Inflammatory macrophage treated with lipopolysaccharide for 4 hours (primary cell): ENCODE measurements at regions not wholly inside any gene's neighbourhood (a gene's known extent, or its start where the extent isn't known, plus 50 kb on each side); places are given as distances from the start of the nearest gene placed in this dataset.
"Not testable (repeated sequence)": the region's sequence is repeated elsewhere in the genome, so short reads cannot be mapped to it uniquely, and the experiment has no call there.

ENCODE experiments used
- DNase-seq: peaks from one replicate; pipeline ENCODE4 v3.0.0-alpha.2; 2020

DNA sequence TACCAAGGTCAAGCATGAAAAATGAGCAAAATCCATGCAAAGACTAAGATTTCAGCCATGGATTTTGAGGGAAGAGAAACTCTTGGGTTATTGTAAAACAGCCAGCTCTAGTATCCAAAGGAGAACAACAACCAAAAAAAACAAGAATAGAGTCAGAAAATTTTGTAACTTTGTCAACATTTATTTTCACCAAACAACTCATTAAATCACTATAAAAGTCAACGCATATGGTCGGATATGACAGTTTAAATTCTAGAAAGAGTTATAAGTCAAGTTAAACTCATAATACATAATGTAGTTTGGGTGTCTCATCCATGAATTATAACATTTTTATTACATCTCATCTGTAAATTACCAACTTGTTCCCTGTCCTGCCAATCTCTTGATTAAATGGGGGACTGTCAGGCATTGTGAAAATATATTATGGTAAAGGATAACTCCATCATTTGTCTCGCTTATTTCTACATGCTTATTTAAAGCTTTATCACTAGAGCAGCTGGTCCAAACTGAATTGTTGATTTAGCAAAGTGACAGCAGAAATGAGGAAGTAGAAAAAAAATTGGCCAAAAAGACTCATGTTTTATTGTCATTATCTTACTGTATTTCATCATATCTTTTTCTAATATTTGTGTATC, 224.8 kb upstream of the NOCT start:
- no peak for DNase-seq

DNA sequence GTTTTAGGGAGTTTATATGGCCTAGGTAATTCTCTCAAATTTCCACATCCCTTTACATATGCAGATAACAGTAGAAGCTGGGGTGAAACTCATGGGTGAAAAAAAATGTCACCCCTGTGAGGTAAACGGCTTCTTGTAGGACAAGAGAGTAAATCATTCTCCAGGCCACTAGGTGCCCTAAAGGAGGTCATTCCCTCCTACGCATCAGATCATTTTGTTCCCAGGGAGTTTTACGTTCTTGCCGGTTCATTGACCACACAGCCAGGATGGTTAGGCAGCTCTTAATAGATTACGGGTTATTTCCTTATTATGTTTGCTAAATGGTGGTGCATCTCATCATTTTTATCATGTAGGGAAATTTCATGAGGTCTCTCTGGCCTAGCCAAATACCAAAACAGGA, 225.8 kb upstream of the NOCT start:
- DNase-seq: no peak

DNA sequence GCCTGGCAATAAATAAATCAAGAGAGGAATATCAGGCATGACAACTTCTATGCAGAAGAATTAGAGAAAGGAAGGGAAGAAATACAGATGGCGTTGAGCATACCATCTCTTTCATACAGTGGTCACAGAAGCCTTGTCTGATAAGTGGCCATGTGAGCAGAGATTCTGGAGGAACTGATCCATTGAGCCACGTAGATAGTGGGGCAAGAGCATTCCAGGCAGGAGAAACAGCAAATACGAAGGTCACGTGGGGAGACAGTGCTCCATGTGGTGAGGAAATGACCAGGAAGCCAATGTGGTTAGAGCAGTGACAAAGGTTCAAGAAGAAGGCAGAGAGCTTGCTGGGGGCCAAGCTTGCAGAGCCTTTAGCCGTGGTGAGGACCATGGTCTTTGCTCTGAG, 226.7 kb upstream of the NOCT start:
- no peak for DNase-seq

DNA sequence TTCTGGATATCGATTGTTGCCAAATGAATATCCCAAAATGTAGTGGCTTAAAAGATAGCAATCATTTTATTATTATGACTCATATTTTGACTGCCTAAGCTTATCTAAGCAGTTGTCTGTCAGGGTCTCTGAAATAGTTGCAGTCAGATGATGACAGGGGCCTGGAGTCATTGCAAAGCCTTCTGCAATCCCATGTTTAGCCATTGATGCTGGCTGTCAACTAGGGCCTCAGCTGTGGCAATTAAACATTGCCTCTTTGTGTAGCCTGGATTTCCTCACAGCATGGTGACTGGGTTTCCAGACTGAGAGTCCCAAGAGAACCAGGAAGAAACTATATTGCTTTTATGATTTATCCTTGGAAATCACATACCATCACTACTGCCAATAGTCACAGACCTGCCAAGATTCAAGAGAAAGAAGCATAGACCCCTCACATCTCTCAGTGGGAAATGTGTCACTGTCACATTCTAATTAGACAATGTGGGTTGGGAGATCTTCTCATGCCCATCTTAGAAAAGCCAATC, 227.3 kb upstream of the NOCT start:
- DNase-seq: no peak

DNA sequence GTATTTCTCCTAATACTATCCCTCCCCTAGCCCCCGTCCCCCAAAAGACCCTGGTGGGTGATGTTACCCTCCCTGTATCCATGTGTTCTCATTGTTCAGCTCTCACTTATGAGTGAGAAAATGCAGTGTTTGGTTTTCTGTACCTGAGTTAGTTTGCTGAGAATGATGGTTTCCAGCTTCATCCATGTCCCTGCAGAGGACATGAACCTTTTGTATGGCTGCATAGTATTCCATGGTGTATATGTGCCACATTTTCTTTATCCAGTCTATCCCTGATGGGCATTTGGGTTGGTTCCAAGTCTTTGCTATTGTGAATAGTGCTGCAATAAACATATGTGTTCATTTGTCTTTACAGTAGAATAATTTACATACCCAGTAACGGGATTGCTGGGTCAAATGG, 235.8 kb upstream of the NOCT start:
- not testable (repeated sequence) for DNase-seq

DNA sequence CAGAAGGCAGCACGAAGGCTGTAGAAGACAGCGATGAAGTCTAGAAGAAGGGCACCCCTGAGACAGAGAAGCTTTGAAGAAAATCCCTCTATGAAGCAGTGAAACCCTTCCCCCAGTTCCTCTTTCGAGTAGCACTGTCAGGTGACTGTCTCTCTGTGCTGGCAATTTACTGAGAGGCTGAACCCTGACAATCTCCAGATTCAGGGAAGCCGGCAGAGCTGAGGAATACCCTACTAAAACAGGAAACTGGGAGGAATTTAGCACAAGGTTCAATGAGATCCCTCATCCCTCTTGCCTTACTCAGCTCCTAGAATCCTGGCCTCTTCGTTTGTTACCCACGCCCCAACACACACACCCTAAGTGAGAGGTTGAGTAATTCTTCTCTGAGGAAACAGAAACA, 239.7 kb upstream of the NOCT start:
- DNase-seq: peak; percentile 73

DNA sequence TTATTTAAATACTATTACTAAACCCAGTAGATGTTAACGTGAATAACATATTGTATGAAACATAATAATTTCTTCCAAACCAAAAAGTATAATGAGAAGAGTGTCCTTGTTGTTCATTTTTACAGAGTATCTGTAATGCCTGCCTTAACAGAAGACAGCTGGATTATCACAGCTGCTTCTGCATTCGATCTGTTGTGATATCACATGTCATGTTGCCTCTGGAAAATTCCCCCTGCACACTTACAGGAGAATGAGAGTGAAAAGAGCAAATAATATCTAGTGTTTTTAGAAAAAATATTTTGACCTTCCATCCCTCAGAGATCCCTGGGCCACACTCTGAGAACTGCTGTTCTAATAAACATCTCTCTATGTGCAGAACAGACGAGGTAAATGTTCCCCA, 240.1 kb upstream of the NOCT start:
- DNase-seq: no peak

DNA sequence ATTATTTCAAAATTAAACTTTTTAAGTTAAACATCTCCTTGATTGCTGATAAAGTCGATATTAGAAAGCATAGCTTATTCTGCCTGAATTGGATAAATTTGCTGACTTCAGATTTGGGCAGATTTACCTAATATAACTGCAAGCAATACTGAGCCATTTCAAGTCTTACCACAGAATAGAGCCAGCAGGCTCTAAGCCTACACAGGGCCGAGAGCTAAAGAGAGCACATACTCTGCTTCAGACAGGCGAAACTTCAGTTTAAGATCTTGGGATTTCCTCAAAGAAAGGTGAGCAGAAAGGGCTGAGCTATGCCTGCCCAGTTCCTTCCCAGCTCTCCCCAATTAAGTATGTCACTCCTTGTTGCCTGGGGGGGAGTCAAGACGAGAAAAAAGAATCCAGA, 240.6 kb upstream of the NOCT start:
- no peak for DNase-seq

DNA sequence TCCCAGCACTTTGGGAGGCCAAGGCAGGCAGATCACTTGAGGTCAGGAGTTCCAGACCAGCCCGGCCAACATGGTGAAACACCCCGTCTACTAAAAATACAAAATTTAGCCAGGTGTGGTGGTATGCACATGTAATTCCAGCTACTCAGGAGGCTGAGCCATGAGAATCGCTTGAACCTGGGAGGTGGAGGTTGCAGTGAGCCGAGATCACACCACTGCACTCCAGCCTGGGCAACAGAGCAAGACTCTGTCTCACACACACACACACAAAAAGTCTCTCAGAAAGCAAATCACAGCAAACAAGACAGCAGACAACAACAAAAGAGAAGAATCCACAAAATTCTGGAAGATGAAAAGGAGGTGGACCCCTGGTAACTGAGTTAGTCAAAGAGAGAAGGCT, 241.5 kb upstream of the NOCT start:
- DNase-seq: not testable (repeated sequence)

DNA sequence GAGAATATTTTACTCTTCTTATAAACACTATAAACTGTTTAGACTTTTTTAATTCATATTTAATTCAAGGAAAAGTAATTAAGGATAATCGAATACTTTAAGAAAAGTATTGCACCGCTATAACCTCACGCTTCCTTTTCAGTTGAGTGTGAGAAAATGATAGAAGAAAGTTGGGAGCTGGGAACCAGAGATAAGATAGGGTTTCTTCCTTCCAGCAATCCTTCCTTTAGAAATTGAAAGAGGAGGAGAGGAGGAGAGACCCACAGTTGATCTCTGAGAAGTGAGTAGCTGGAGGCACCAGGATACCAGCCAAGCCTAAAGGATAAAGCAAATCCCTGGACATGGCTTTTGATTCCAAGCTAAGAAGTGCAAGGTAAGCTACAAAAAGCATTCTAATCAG, 242.3 kb upstream of the NOCT start:
- DNase-seq: no peak

DNA sequence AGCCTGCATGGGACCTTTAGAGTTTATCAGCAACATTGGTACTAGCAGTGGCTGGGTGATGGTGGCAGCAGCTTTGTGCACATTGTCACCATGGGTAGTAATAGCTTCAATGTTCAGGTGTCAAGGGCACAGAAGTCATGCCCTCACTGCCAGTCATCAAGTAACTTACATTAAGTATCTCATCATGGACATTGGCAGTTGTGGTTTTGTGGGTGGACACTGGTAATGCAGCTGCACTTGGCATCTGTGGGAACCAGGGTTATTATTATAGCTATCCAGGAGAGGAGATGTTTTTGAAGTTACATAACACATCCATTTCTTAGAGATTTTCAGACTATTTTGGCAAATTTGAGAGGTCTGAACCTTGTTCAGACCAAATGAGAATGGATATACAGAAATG, 243.2 kb upstream of the NOCT start:
- DNase-seq: no peak

DNA sequence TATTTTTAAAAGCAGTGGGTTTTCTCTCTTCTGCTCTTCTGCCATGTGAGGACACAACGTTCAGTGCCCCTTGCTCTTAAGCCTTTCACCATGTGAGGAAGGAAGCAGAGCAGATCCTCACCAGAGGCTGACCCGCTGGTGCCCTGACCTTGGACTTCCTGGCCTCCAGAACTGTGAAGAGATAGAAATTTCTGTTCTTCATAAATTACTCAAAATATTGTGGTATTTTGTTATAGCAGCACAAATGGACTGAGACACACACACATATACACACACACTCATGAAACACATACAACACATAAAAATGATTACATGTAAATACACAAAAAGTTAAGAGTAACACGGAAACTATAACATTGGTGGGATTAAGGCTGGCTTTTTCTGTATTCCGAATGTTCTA, 244.8 kb upstream of the NOCT start:
- no peak for DNase-seq

DNA sequence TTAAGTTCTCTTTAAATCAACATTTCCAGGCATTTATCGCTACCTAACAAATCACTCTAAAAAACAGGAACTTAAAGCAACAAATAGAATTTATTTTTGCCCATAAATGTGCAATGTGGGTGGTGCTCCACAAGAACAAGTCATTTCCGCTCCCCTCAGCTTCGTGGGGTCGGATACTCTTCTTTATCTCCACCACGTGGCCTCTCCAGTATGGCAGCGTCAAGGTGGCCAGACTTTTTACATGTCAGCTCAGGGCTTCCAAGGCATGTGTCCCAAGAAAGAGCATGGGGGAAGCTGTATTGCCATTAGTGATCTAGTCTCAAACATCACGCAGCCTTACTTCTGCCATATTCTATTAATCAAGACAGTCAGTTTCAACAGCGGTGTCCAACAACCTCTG, 249.2 kb upstream of the NOCT start:
- DNase-seq: no peak

DNA sequence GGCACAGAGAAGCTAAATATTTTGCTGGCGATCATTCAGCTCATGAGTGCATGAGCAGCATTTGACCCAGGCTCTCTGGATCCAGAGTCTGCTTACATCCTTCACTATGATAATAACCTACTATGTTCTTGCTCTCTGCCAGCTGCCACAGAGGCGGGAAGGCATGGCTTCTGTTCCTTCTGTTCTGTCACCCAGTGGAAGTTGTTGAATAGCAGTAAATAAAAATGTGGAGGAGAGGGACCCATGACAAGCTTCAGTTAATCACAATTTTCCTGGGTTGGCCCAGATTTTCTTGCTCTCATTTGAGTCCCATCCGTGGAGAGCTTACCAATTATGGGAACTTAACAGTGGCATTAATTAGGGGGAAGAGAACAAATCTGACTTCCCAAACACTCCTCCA, 250.1 kb upstream of the NOCT start:
- DNase-seq: no peak

DNA sequence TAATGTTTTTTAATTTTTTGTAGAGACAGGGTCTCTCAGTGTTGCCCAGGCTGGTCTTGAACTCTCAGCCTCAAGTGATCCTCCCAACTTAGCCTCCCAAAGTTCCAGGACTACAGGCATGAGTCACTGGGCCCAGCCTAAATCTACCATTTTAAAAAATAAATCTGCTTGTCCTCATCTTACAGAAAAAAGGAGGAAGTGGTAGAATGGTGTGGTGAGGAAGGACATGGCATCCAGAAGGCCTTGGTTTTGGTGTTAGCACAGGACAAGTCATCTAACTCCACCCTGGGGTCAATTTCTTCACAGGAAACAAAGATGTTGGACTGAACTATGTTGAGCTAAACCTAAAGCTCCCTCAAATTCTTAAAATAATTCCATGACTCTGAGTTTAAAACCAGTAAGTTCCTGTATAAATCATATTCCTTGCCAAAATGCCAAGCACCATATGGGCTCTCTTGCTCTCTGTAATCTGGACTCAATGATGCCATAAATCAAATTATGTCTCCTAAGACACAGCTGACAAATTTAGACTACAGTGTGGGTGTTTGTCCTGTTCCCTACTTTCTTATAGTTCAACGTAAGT, 253.9 kb upstream of the NOCT start:
- DNase-seq: peak; percentile 4

DNA sequence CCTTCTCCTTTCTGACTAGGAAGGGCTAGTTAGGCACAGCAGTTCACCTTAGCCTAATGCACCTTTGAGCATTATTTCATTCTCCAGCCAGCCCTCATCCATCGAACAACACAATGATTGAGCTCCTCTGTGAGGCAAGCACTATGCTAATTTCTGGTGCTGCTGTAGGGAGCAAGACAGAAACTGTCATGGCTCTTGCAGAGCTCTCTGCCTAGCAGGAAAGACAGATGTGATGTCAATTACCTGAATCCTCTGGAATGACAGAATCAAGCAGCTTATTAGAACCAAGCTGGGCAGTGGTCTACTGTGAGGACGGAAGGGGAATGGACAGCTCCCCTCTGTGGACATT, 256.1 kb upstream of the NOCT start:
- no peak for DNase-seq

DNA sequence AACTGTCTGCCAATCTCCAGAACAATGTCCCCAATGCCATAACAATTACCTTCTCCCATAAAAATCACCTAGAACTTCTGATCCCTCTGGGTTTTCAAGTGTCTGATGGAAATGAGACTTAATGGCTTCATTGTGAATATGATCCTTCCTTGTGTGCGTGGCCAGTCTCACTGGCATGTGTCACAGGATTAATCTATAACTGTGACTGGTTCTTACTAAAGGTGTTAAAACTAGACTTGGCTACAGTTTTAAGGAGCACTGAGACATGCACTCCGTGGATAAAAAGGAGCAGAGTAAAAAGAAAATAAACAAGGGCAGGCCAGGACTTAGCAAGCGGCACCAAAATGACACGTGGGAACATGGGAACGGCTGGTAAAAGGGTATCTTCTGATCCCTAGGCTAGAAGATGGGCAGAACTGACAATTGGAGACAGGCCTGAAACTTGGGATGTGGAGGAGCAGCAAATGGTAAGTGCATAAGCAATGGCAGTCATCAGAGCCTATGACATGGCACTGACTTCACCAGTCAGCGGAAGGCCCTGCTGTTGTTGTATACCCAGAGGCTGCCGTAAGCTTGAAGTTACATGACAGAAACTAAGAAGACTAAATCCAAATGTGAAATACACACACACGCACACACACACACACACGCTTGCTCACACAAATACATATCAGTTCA, 256.6 kb upstream of the NOCT start:
- DNase-seq: no peak

DNA sequence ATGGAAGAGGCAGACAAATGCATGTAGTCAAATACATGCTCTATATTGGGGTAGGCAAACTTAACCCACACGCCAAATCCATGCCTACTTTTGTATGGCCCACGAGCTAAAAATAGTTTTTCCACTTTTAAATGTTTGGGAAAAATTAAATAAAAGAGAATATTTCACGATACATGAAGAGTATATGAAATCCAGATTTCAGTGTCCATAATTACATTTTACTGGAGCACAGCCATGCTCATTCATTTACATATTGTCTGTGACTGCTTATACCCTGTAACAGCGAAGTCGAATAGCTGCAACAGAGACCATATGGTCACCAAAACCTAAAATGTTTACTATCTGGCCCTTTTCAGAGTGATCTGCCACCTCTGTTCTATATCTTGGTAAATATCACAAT, 257.4 kb upstream of the NOCT start:
- no peak for DNase-seq

DNA sequence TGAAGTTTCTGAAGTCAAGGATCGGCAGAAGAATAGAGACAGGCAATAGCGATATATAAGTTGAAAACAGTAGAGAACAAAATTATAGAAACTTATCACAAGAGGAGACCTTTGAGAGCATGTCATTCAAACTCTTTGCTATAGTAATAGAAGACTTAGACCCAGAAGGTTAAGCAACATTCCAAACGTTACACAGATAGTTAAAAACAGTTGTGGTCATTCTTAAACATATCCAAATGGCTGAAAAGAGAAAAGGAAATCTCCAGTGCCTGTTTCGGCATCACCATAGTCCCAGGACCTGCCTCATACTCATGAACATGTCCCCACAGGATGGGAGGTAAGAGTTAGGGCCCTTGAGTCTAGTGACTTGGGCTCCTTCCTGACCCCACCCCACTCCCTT, 258.1 kb upstream of the NOCT start:
- DNase-seq: no peak

DNA sequence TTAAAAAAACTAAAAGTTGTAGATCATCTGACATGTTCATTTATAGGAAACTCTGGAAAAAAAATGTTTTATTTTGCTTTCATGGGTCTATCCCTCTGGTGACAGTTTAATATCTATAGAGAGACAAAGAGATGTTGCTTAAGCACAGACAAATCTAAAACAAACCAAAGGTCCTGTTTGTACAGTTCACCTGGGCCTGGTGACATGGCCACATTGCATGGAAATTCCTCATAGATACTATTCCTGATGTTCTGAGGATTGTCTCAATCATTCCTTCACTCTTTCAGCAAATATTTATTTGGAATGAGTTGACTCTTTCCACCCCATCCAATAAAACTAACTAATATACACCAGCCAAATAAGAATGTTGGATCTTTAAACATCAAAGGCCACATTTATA, 259.1 kb upstream of the NOCT start:
- no peak for DNase-seq

DNA sequence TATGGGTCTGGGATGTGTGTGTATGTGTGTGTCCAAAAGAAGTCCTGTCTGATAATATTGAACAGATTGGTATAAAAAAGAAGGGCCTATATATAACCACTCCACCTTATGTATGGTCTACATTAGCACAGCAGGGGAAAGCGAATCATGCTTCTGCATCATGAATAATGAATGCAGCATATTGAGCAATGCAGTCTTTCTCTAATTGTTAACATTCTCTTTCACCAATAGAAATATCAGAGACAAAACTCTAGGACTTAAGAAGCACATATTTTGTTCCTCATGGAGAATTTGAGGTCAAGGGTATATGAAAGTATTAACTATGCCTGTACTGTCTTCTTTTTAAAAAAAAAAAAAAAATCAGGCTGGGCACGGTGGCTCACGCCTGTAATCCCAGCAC, 264.3 kb upstream of the NOCT start:
- no peak for DNase-seq

DNA sequence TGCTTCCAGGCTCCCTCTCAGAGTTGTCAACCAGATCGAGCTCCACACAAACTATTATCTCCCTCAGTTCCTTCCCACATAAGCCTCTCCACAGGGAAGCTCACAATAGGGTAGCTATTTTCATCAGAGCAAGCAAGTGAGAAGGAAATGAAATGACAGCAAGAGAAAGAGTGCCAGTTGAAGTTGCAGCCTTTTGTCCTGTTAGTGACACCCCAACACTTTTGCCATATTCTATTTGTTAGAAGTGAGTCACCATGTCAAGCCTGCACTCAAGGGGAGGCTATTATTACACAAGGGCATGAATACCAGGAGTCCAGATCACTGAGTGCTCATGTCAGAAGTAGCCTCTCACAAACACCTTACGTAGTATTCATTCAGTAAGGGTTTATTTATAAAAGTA, 266.3 kb upstream of the NOCT start:
- DNase-seq: no peak

DNA sequence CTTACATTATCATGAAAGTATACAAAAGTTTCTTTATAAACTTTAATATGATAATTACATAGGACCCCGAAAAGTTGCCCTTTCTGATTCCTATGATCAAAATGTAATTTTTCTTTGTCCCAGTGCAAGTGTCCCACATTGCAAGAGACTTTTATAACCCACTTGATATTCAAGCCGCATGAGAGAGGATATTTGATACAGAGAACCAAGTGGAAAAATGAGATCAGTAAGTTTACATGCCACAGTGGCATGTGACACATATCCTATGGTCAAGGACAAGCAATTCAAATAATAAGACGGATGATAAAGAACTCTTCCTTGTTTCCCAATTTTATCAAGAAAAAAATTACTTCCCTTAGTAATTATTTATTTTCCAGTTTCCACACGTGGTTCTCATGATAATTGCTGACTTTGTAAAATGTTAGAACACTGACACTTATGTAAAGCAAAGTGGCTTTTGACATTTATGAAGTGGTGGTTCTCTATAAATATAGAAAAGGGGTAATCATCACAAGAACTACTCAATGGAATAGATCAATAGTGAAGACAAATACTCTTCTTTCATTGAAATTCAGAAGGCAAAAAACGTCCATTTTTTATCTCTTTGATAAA, 273.7 kb upstream of the NOCT start:
- DNase-seq: no peak
